HCT116 (cell line): ENCODE measurements at regions not wholly inside any gene's neighbourhood (a gene's known extent, or its start where the extent isn't known, plus 50 kb on each side); places are given as distances from the start of the nearest gene placed in this dataset.

Experiments used
- ATAC-seq: fragments of 200-7000 bp; cut with Tn5 transposase; 2 replicates; pipeline ENCODE4 v1.9.1; 2020; ENCODE audit warnings: mild to moderate bottlenecking, moderate library complexity
- BruUV-seq: library from RNA; stranded (reverse); fragments of 400-500 nt; replicated peaks from 2 replicates; lab custom pipeline; 2021; lab: Mats Ljungman, UMichigan
- CTCF ChIA-PET: fragments of 300-600 bp; sonication (Branson Sonifier 250); formaldehyde crosslinking; loops from one replicate; lab custom pipeline; 2021; ENCODE audit warnings: antibody characterized with exemption; lab: Charles Lee
- POLR2A ChIA-PET: fragments of 300-600, 350-600 bp; sonication (Branson Sonifier 250); formaldehyde crosslinking; loops from one replicate; lab custom pipeline; 2021; ENCODE audit warnings: antibody characterized with exemption; lab: Charles Lee
- RAD21 ChIA-PET, 2 experiments: fragments of 300-600 bp; sonication (Branson Sonifier 250); formaldehyde crosslinking; loops; one replicate each; lab custom pipeline; 2023; ENCODE audit warnings: low total read pairs in 2 of 2; ENCODE audit not compliant: uncharacterized antibody in 2 of 2, unreplicated experiment in 2 of 2, low non-redundant PET in 1 of 2; lab: Charles Lee
- DNase-seq: peaks from one replicate; pipeline ENCODE4 v3.0.0-alpha.2; 2010; ENCODE audit warnings: low read depth, low spot score
- H2AFZ ChIP-seq: fragments of 200-600 bp; shearing (Covaris generic), sonication (generic); 2 replicates; pipeline ENCODE4 v1.6.1; 2017; ENCODE audit warnings: low read depth, mixed run types, mixed read lengths, antibody characterized with exemption, low read length; ENCODE audit not compliant: poor library complexity, severe bottlenecking
- H3K27ac ChIP-seq: 2 replicates; pipeline ENCODE4 v1.5.1; 2012; ENCODE audit warnings: low read depth, low read length
- H3K27me3 ChIP-seq: fragments of 200-600 bp; sonication (generic); 2 replicates; pipeline ENCODE4 v1.6.1; 2016; ENCODE audit warnings: mixed run types, low read length, mixed read lengths; ENCODE audit not compliant: insufficient read depth
- H3K36me3 ChIP-seq, 2 experiments: fragments of 200-500 bp in 1 of 2; fragments of 200-600 bp in 1 of 2; sonication (Bioruptor generic) in 1 of 2; sonication (generic) in 1 of 2; 2 replicates each; pipeline versions ENCODE4 v1.5.1 to v1.6.1; 2014 to 2016; ENCODE audit warnings: low read length in 2 of 2, inconsistent platforms in 1 of 2, mixed read lengths in 1 of 2, mixed run types in 1 of 2; ENCODE audit not compliant: insufficient read depth in 2 of 2, control insufficient read depth in 1 of 2
- H3K4me1 ChIP-seq, 2 experiments: fragments of 200-600 bp in 1 of 2; sonication (generic) in 1 of 2; 2 replicates each; pipeline versions ENCODE4 v1.5.1 to v1.6.1; 2012 to 2017; ENCODE audit warnings: low read length in 2 of 2, inconsistent platforms in 1 of 2, mild to moderate bottlenecking in 1 of 2, mixed read lengths in 1 of 2, mixed run types in 1 of 2, moderate library complexity in 1 of 2; ENCODE audit not compliant: insufficient read depth in 2 of 2, control insufficient read depth in 1 of 2
- H3K4me2 ChIP-seq: fragments of 200-600 bp; sonication (generic); 2 replicates; pipeline ENCODE4 v1.6.1; 2017; ENCODE audit warnings: mixed run types, low read length, mixed read lengths
- H3K4me3 ChIP-seq, 2 experiments: fragments of 200-600 bp in 1 of 2; sonication (generic) in 1 of 2; replicated peaks in 1 of 2; 2 replicates each; pipeline ENCODE4 v1.5.1; 2011 to 2016; ENCODE audit warnings: low read length in 2 of 2, control low read depth in 1 of 2, low read depth in 1 of 2, mild to moderate bottlenecking in 1 of 2, mixed read lengths in 1 of 2, mixed run types in 1 of 2
- H3K79me2 ChIP-seq: fragments of 200-600 bp; sonication (generic); 2 replicates; pipeline ENCODE4 v1.6.1; 2017; ENCODE audit warnings: mild to moderate bottlenecking, mixed run types, low read length, moderate library complexity, mixed read lengths; ENCODE audit not compliant: insufficient read depth
- H3K9ac ChIP-seq: fragments of 200-600 bp; sonication (generic); 2 replicates; pipeline ENCODE4 v1.6.1; 2016; ENCODE audit warnings: low read length, mixed read lengths
- H3K9me2 ChIP-seq: fragments of 200-600 bp; sonication (generic), shearing (Covaris generic); 2 replicates; pipeline ENCODE4 v1.6.1; 2017; ENCODE audit warnings: mixed run types, mild to moderate bottlenecking, moderate library complexity; ENCODE audit not compliant: insufficient read depth
- H3K9me3 ChIP-seq, 2 experiments: fragments of 200-500 bp in 1 of 2; fragments of 200-600 bp in 1 of 2; sonication (Bioruptor generic) in 1 of 2; sonication (generic) in 1 of 2; 2 replicates each; pipeline ENCODE4 v1.6.1; 2014 to 2017; ENCODE audit warnings: low read length in 2 of 2, mixed read lengths in 2 of 2, inconsistent platforms in 1 of 2, low read depth in 1 of 2, mild to moderate bottlenecking in 1 of 2, mixed run types in 1 of 2, moderate library complexity in 1 of 2; ENCODE audit not compliant: control insufficient read depth in 1 of 2, insufficient read depth in 1 of 2
- H4K20me1 ChIP-seq: fragments of 200-600 bp; sonication (generic), shearing (Covaris generic); 2 replicates; pipeline ENCODE4 v1.6.1; 2017; ENCODE audit warnings: mixed run types, mild to moderate bottlenecking, moderate library complexity; ENCODE audit not compliant: insufficient read depth
- CBX3 ChIP-seq: IDR thresholded peaks from 2 replicates; pipeline ENCODE4 v1.6.1; 2012; ENCODE audit warnings: low read depth
- JUND ChIP-seq: IDR thresholded peaks from 2 replicates; pipeline ENCODE4 v1.6.1; 2012
- POLR2A ChIP-seq: IDR thresholded peaks from 2 replicates; pipeline ENCODE4 v1.7.0; 2011; ENCODE audit warnings: borderline replicate concordance; ENCODE audit not compliant: insufficient read depth, insufficient read length; ENCODE audit errors: extremely low read depth
- ZNF274 ChIP-seq: fragments of 200-500 bp; sonication (Bioruptor generic); IDR thresholded peaks from 2 replicates; pipeline ENCODE4 v1.6.1; 2014; ENCODE audit warnings: mild to moderate bottlenecking, low read depth, low read length, inconsistent platforms
- intact Hi-C: fragments of 100-400 bp; cut with micrococcal nuclease; formaldehyde crosslinking; loops from 2 replicates; pipeline ENCODE4 v1.10.0; 2022
- TF ChIP-seq, protein P1 (sequence below): IDR thresholded peaks from 2 replicates; pipeline ENCODE4 v1.6.1; 2012; ENCODE audit warnings: low read depth
- TF ChIP-seq, protein P2 (sequence below): IDR thresholded peaks from 2 replicates; pipeline ENCODE4 v1.6.1; 2012

DNA sequence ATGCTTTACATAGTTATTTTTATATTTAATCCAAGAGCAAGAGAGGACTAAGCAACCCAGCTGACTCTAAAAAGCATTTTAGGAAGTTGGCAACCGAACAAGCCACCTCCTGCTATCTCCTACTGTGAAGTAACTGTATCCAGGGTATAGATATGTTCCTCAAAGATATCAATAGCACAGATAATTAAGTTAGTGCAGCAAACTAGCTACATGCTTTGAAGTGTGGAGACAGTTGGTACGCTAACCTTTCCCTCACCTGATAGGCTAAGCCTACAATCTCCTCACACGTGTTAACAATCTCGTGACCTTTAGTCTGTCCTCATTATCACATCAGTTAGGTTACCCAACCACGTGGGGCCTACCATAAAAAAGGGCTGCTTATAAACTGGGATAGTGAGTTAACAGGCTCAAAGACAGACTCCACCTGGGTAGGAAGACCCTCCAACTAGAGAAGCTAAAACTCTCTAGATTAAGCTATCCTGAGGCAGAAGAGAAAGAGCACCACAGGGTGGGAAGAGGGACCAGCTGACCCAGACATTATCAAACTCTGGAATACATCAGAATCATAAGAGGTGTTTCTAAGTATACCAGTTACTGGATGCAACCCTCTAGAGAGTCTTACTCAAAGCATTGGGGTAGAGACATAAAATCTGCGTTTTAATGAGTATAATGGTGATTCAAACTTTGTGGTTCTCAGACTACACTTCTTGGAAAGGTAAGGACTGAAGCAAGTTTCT, 340.1 kb upstream of the ESRRG start (continued):
- TF ChIP-seq, protein P1, sequence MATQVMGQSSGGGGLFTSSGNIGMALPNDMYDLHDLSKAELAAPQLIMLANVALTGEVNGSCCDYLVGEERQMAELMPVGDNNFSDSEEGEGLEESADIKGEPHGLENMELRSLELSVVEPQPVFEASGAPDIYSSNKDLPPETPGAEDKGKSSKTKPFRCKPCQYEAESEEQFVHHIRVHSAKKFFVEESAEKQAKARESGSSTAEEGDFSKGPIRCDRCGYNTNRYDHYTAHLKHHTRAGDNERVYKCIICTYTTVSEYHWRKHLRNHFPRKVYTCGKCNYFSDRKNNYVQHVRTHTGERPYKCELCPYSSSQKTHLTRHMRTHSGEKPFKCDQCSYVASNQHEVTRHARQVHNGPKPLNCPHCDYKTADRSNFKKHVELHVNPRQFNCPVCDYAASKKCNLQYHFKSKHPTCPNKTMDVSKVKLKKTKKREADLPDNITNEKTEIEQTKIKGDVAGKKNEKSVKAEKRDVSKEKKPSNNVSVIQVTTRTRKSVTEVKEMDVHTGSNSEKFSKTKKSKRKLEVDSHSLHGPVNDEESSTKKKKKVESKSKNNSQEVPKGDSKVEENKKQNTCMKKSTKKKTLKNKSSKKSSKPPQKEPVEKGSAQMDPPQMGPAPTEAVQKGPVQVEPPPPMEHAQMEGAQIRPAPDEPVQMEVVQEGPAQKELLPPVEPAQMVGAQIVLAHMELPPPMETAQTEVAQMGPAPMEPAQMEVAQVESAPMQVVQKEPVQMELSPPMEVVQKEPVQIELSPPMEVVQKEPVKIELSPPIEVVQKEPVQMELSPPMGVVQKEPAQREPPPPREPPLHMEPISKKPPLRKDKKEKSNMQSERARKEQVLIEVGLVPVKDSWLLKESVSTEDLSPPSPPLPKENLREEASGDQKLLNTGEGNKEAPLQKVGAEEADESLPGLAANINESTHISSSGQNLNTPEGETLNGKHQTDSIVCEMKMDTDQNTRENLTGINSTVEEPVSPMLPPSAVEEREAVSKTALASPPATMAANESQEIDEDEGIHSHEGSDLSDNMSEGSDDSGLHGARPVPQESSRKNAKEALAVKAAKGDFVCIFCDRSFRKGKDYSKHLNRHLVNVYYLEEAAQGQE = no peak
- no peak for TF ChIP-seq ZNF274
- no peak for TF ChIP-seq CBX3
- no peak for TF ChIP-seq JUND
- no peak for TF ChIP-seq POLR2A

DNA sequence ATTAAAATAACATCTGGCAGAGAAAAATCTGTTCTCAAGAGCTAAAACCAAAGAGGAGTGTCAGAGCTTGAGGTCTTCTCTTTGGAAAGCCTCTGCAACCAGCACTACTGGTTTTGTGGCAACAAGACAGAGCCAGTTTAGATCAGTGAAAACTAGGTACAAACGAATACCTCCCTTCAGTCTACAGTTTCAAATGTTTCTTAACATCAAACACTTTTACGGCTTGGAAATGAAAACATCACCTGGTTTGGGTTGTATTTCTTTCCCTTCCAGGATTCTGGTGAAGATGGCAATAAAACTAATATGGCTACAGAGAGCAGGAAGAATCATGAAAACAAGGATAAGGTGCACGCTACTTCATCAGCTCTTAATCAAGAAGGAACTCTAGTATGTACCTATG, 339.4 kb upstream of the ESRRG start:
- Histone ChIP-seq H3K9me2 (no peaks in the 10 kb centered on the region), H4K20me1 (no peaks in the 10 kb centered on the region), H3K27ac (no peak overlapping the region), H3K36me3 (no peaks in the 10 kb centered on the region), H3K9me3 (no peaks in the 10 kb centered on the region), H3K79me2 (no peaks in the 10 kb centered on the region), H3K4me1 (no peaks in the 10 kb centered on the region), H3K4me3 (no peak overlapping the region), H3K27me3 (no peaks in the 10 kb centered on the region), H3K9ac (no peak overlapping the region), H3K4me2 (no peak overlapping the region), H2AFZ (no peak overlapping the region)
- ATAC-seq (no peak), DNase-seq (no peak)
- ChIA-PET RAD21 (no interaction called here), CTCF (no interaction called here), POLR2A (no interaction called here)
- BruUV-seq = no TSS peak
- intact Hi-C loops = no loop called here
- TF ChIP-seq, protein P2, sequence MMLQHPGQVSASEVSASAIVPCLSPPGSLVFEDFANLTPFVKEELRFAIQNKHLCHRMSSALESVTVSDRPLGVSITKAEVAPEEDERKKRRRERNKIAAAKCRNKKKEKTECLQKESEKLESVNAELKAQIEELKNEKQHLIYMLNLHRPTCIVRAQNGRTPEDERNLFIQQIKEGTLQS = no peak
